ENCODE measurements at regions not wholly inside any gene's neighbourhood (a gene's known extent, or its start where the extent isn't known, plus 50 kb on each side); places are given as distances from the start of the nearest gene placed in this dataset.

GRCh38 chr12:115398311-115398781 is 714.4 kb upstream of the TBX3 start:
- TF ChIP-seq TARDBP (IDR thresholded peaks at IDR 0.05) (no peak), HDGF (IDR thresholded peaks at IDR 0.05; ENCODE audit: borderline replicate concordance) (no peak), BHLHE40 (IDR thresholded peaks at IDR 0.05; ENCODE audit: borderline replicate concordance) (no peak), FOXA1 (IDR thresholded peaks at IDR 0.05) (no peak), FOXM1 (IDR thresholded peaks at IDR 0.05; ENCODE audit: borderline replicate concordance) (no peak), FOXK2 (IDR thresholded peaks at IDR 0.05) (no peak), SP1 (IDR thresholded peaks at IDR 0.05) (no peak), L3MBTL2 (conservative IDR thresholded peaks at IDR 0.05) (no peak), ELF4 (IDR thresholded peaks at IDR 0.05) (no peak), SUZ12 (IDR thresholded peaks at IDR 0.05) (no peak), NFRKB (IDR thresholded peaks at IDR 0.05) (no peak)
